Uterus (tissue), 2 donors: ENCODE measurements at regions not wholly inside any gene's neighbourhood (a gene's known extent, or its start where the extent isn't known, plus 50 kb on each side); places are given as distances from the start of the nearest gene placed in this dataset.

Experiments
- POLR2A ChIP-seq, 2 donors: fragments of 450-650 bp; IDR thresholded peaks; one replicate each; pipeline ENCODE4 v1.6.1; 2016; ENCODE audit warnings: antibody characterized with exemption in 2 of 2, mild to moderate bottlenecking in 1 of 2, moderate library complexity in 1 of 2
- TF ChIP-seq, protein P1 (sequence below), 4 experiments: fragments of 200-600 bp in 2 of 4; fragments of 450-650 bp in 2 of 4; sonication (generic) in 2 of 4; IDR thresholded peaks; one replicate each; pipeline ENCODE4 v1.5.1; 2016 to 2019; ENCODE audit warnings: antibody characterized with exemption in 4 of 4, mild to moderate bottlenecking in 2 of 4, moderate library complexity in 1 of 4

- TF ChIP-seq, protein P1, sequence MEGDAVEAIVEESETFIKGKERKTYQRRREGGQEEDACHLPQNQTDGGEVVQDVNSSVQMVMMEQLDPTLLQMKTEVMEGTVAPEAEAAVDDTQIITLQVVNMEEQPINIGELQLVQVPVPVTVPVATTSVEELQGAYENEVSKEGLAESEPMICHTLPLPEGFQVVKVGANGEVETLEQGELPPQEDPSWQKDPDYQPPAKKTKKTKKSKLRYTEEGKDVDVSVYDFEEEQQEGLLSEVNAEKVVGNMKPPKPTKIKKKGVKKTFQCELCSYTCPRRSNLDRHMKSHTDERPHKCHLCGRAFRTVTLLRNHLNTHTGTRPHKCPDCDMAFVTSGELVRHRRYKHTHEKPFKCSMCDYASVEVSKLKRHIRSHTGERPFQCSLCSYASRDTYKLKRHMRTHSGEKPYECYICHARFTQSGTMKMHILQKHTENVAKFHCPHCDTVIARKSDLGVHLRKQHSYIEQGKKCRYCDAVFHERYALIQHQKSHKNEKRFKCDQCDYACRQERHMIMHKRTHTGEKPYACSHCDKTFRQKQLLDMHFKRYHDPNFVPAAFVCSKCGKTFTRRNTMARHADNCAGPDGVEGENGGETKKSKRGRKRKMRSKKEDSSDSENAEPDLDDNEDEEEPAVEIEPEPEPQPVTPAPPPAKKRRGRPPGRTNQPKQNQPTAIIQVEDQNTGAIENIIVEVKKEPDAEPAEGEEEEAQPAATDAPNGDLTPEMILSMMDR (IDR thresholded peaks at IDR 0.05): no peak
- TF ChIP-seq POLR2A (IDR thresholded peaks at IDR 0.05): no peak
Measured at GRCh38 chr1:189987509-189987908, 490.2 kb downstream of the BRINP3 start.
